ENCODE measurements at regions not wholly inside any gene's neighbourhood (a gene's known extent, or its start where the extent isn't known, plus 50 kb on each side); places are given as distances from the start of the nearest gene placed in this dataset.

- Histone ChIP-seq H3K27ac (no peak overlapping the region), H3K4me1 (no peaks in the 10 kb centered on the region), H3K9me3 (replicated peaks) (peaks cover 5% of the 10 kb centered on the region; the same call in 1 of the 2 replicates), H3K36me3 (no peaks in the 10 kb centered on the region), H3K4me3 (no peak overlapping the region), H3K27me3 (0 out of 2 replicates have a peak, but pooled peaks cover 3% of the 10 kb centered on the region)
- no peak for DNase-seq
These were observed 58.3 kb upstream of the PNPT1 start for GRCh38 chr2:55751966-55752365.

- no peak overlapping the region for H3K27ac ChIP-seq
- H3K4me3 ChIP-seq: no peak overlapping the region
These were observed 49.9 kb upstream of the PNPT1 start for GRCh38 chr2:55743583-55743982.

More at GRCh38 chr2:55743583-55743982, 49.9 kb upstream of the PNPT1 start:
- no peaks in the 10 kb centered on the region for H3K9me3 ChIP-seq (replicated peaks)
- H3K36me3 ChIP-seq: no peaks in the 10 kb centered on the region
- H3K4me1 ChIP-seq: no peaks in the 10 kb centered on the region
- H3K27me3 ChIP-seq: 0 out of 2 replicates have a peak, but pooled peaks cover 3% of the 10 kb centered on the region
- no peak for DNase-seq

Measured in SJCRH30 (cell line).